ENCODE measurements at regions not wholly inside any gene's neighbourhood (a gene's known extent, or its start where the extent isn't known, plus 50 kb on each side); places are given as distances from the start of the nearest gene placed in this dataset.

- no peaks in the 10 kb centered on the region for H3K79me2 ChIP-seq (ENCODE audit: insufficient read depth, low read length)
- BruUV-seq (replicated peaks), result no TSS peak
- ATAC-seq (no peak), DNase-seq (ENCODE audit: low read depth, low spot score) (no peak)
- H3K36me3 ChIP-seq (ENCODE audit: control insufficient read depth in 1 of 2, insufficient read depth in 2 of 2, low read length in 2 of 2), result no peaks in the 10 kb centered on the region
- RAD21 ChIA-PET (ENCODE audit: low non-redundant PET in 1 of 2, low total read pairs in 2 of 2, uncharacterized antibody in 2 of 2, unreplicated experiment in 2 of 2), result no interaction called here
- H3K4me2 ChIP-seq (ENCODE audit: low read length), result no peak overlapping the region
- no peak overlapping the region for H2AFZ ChIP-seq (ENCODE audit: low read depth, low read length, poor library complexity, severe bottlenecking)
- CTCF ChIA-PET, result no interaction called here
- H3K9me2 ChIP-seq (ENCODE audit: insufficient read depth), result no peaks in the 10 kb centered on the region
- no peak for TF ChIP-seq ATF3 (IDR thresholded peaks at IDR 0.05)
- no peak for TF ChIP-seq EZH2 (IDR thresholded peaks at IDR 0.05)
- no peak for TF ChIP-seq RAD21 (IDR thresholded peaks at IDR 0.05; ENCODE audit: low read depth)
- TF ChIP-seq FOSL1 (IDR thresholded peaks at IDR 0.05; ENCODE audit: low read depth), result no peak
- TF ChIP-seq REST (IDR thresholded peaks at IDR 0.05; ENCODE audit: low read depth), result no peak
- H3K4me3 ChIP-seq (replicated peaks in 1 of 2; ENCODE audit: low read depth in 1 of 2, low read length in 2 of 2), result no peak overlapping the region
- no peak overlapping the region for H3K27ac ChIP-seq (ENCODE audit: low read depth, low read length)
- H3K27me3 ChIP-seq (ENCODE audit: insufficient read depth, low read length), result no peaks in the 10 kb centered on the region
- no peak overlapping the region for H3K9ac ChIP-seq (ENCODE audit: low read length)
- H3K4me1 ChIP-seq (ENCODE audit: control insufficient read depth in 1 of 2, insufficient read depth in 2 of 2, low read length in 2 of 2), result no peaks in the 10 kb centered on the region
- H3K9me3 ChIP-seq (ENCODE audit: control insufficient read depth in 1 of 2, insufficient read depth in 1 of 2, low read depth in 1 of 2, low read length in 2 of 2), result no peaks in the 10 kb centered on the region
- H4K20me1 ChIP-seq (ENCODE audit: insufficient read depth), result no peaks in the 10 kb centered on the region
- POLR2A ChIA-PET, result no interaction called here
- intact Hi-C loops (cut with micrococcal nuclease), result no loop called here
Measured at GRCh38 chr3:27885641-27886040, 163.5 kb upstream of the EOMES start.

- intact Hi-C loops (cut with micrococcal nuclease), result no loop called here
- Histone ChIP-seq H3K9me2 (ENCODE audit: insufficient read depth) (no peaks in the 10 kb centered on the region), H3K27ac (ENCODE audit: low read depth, low read length) (no peak overlapping the region), H3K4me1 (ENCODE audit: control insufficient read depth in 1 of 2, insufficient read depth in 2 of 2, low read length in 2 of 2) (no peaks in the 10 kb centered on the region), H3K79me2 (ENCODE audit: insufficient read depth, low read length) (no peaks in the 10 kb centered on the region), H3K9me3 (ENCODE audit: control insufficient read depth in 1 of 2, insufficient read depth in 1 of 2, low read depth in 1 of 2, low read length in 2 of 2) (no peaks in the 10 kb centered on the region), H3K4me3 (replicated peaks in 1 of 2; ENCODE audit: low read depth in 1 of 2, low read length in 2 of 2) (no peak overlapping the region), H3K27me3 (ENCODE audit: insufficient read depth, low read length) (no peaks in the 10 kb centered on the region), H2AFZ (ENCODE audit: low read depth, low read length, poor library complexity, severe bottlenecking) (no peak overlapping the region), H3K4me2 (ENCODE audit: low read length) (no peak overlapping the region), H4K20me1 (ENCODE audit: insufficient read depth) (no peaks in the 10 kb centered on the region), H3K9ac (ENCODE audit: low read length) (no peak overlapping the region), H3K36me3 (ENCODE audit: control insufficient read depth in 1 of 2, insufficient read depth in 2 of 2, low read length in 2 of 2) (no peaks in the 10 kb centered on the region)
- ChIA-PET CTCF (no interaction called here), POLR2A (no interaction called here), RAD21 (ENCODE audit: low non-redundant PET in 1 of 2, low total read pairs in 2 of 2, uncharacterized antibody in 2 of 2, unreplicated experiment in 2 of 2) (no interaction called here)
- DNase-seq (ENCODE audit: low read depth, low spot score) (no peak), ATAC-seq (no peak)
- BruUV-seq (replicated peaks), result no TSS peak
- no peak for TF ChIP-seq FOSL1 (IDR thresholded peaks at IDR 0.05; ENCODE audit: low read depth)
- no peak for TF ChIP-seq TCF7L2 (IDR thresholded peaks at IDR 0.05; ENCODE audit: borderline replicate concordance, extremely low read depth, insufficient read depth, insufficient read length)
- no peak for TF ChIP-seq ATF3 (IDR thresholded peaks at IDR 0.05)
- TF ChIP-seq JUND (IDR thresholded peaks at IDR 0.05), result no peak
- TF ChIP-seq POLR2A (IDR thresholded peaks at IDR 0.05; ENCODE audit: borderline replicate concordance, extremely low read depth, insufficient read depth, insufficient read length), result no peak
- TF ChIP-seq CTCF (IDR thresholded peaks at IDR 0.05 in 2 of 3, conservative IDR thresholded peaks at IDR 0.05 in 1 of 3; ENCODE audit: borderline replicate concordance in 1 of 3, insufficient read depth in 1 of 3, low read depth in 2 of 3, low read length in 2 of 3), result no peak
- no peak for TF ChIP-seq CEBPB (IDR thresholded peaks at IDR 0.05; ENCODE audit: low read depth)
- TF ChIP-seq SP1 (IDR thresholded peaks at IDR 0.05; ENCODE audit: low read depth), result no peak
- no peak for TF ChIP-seq EZH2phosphoT487 (IDR thresholded peaks at IDR 0.05; ENCODE audit: borderline replicate concordance)
Measured at GRCh38 chr3:27888562-27888961, 166.4 kb upstream of the EOMES start.
